Hematopoietic multipotent progenitor cell treated with erythropoietin and hydrocortisone succinate and interleukin-3 and kit ligand, for 15 days (in vitro differentiated cells): ENCODE measurements at regions not wholly inside any gene's neighbourhood (a gene's known extent, or its start where the extent isn't known, plus 50 kb on each side); places are given as distances from the start of the nearest gene placed in this dataset.
"Not testable (repeated sequence)": the region's sequence is repeated elsewhere in the genome, so short reads cannot be mapped to it uniquely, and the experiment has no call there.

ENCODE experiments used
- DNase-seq: peaks from one replicate; pipeline ENCODE4 v3.0.0-alpha.2; 2015; ENCODE audit warnings: low spot score

DNA sequence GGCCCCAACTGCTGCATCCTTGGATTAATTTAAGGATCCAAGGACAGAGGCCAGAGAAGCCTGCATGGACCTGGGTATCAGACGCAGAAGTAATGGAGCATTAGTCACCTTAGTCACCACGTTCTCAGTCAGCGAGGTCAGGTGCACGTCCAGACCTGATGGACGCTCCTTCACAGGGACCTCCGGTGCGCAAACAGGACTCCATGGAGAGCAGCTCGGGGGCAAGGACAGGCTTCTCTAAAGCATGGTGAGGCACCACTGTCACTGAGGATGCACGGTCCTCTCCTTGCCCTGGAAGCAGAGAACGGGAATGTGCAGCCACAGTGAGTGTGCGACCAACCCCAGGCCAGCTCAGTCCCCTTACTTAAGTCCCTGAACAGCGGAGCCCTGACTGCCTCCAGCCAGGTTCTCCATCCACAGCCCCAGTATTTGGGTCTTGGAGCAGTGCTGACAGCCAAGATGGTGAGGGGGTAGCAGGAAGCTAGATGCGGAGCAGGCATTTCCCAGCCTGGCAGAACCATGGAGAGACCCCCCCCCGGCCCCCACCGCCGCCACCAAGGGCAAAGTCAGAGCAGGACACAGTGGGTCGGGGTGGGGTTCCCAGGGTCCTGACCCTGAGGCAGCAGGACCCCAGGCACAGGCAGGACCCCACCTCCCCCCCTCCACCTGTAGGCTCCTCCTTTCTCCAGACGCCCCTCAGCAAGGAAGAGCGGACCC is 253.4 kb upstream of the SFSWAP start:
- no peak for DNase-seq

DNA sequence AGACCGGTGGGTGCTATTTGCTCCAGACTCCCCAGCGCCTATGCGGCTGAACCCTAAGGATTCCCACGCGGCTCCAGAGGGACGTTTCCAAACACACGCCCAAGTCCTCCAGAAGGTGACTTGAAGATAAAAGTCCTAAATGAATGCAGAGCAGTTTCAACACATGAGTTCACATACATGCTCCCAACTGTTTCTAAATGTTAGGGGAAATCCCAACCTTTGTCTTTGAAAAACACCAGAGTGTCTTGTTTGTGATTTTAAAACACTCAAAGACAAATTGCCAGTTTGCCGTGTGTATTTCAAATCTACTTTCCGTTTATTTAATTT is 252.9 kb upstream of the SFSWAP start:
- DNase-seq, result no peak

DNA sequence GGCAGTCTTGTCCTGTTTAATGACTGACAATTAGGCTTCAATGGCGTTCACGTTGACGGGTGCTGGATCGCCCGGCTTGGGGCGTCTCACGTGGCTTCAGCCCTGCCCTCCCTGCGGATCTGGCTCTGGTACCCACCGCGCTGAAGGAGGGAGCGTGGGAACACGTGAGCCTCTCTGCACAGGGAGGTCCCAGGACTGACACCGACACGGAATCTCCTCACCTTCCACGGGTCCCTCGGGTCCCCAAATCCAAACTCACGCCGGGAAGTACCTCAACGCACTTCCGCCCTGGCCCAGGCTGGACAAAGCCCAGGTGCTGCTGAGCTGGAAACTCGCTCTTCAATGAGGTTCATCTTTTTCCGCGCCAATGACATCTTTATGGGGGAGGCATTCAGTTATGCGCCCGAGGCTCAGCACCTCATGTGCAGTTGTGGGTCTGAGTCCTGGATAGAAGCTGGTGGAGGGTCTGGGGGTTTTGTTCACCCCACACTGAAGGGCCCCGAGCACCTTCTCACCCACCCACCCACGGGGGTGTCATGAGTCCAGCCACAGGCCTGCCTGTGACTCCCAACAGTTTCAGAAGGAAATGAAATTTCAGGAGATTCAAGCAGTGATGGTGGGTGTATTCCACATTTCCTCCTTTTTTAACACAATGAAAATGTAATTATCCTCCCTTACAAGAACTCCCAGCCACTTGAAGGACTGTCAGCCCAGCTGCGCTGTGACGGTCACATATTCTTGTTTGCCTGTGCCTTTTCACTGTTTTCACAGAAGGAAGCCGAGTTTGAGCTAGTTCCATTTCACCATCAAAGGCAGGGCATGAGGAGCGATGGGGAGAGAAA is 251.7 kb upstream of the SFSWAP start:
- DNase-seq, result no peak

DNA sequence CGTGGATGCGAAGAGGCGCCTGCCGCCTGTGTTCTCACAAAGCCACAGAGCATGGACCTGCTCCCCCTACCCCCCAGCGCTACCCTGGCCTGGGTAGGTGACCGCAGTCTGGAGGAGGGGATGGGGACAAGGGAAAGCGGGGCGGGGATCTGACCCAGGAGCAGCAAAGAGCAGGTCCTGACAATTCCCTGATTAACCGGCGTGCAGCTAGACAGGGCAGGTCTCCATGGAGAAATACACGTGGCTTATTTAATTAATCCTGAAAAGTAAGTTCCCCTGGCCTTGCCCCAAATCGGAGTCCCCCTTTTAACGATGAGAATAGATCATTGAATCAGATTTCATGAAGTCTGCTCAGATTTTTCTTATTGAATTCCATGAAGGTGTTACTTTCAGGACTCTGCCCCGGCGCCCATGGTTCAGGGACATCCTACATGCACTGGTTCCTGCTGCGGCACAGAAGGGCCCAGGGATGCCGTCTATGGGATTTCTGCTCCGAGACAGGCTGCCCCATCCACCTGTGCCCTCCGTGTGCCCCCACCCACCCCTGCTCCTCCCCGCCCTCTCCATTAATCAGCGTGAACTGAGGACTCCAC is 251.0 kb upstream of the SFSWAP start:
- no peak for DNase-seq

DNA sequence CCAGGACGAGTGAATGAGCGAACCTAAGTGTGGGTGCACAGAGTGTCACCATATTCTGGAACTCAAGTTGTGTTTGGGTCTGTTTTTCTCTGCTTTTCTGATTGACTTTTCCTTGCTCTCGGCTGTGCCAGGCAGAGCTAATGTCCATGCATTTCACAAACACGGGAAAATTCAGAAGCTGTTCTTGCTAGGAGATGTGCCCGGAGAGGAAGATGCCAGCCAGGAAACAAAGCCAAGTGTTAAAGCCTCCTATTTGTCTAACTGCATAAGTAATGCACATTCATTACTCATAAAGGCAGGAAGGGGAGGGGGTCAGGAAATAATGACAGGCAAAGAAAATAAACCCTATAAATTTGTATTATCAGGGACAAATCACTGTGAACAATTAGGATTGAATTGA is 250.4 kb upstream of the SFSWAP start:
- no peak for DNase-seq

DNA sequence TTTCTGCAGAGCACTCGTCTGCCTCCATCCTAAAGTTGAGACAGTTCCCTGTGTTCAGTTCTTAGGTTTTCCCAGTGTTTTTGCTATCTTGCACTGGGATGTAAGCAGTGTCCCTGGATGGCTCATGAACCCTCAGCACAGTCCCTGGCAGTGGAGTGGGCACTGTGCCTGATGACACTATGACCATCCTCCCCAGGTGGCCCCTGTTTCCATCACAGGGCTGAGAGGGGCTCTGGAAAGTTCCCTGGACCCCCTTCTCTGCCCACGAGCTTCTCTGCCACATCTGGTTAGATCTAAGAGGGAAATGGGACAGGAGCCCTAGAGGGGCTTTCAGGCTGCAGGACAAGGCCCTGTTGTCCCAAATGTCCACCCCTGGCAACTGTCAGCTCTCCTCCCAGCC is 249.8 kb upstream of the SFSWAP start:
- no peak for DNase-seq

DNA sequence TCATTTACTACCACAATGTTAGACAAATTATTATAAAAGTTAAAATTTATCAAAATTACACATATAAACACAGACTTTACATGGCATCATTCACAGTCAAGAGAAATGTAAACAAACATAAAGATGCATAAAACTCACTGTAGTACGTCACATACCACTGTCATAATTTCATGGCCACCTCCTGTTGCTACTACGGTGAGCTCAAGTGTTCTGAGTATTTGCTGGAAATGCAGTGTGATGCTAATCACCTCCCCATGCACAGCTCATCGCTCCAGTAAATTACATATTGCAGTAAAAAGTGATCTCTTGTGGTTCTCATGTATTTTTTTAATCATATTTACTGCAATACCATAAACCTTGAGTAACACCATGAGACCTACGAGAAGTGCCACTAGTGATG is 247.7 kb upstream of the SFSWAP start:
- DNase-seq, result no peak

DNA sequence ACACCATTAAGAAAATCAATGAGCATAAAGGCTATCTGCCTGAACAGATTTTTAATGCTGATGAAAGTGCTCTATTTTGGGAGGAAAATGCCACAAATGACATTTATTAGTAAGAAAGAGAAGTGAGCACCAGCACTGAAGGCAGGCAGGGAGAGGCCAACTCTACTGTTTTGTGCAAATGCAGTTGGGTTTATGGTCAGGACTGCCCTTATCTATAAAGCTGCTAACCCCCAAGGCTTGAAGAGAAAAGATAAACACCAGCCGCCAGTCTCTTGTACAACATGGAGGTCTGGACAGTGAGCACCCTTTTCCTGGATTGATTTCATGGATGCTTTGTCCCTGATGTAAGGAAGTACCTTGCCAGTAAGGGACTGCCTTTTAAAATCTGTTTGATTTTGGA is 246.8 kb upstream of the SFSWAP start:
- DNase-seq, result no peak

DNA sequence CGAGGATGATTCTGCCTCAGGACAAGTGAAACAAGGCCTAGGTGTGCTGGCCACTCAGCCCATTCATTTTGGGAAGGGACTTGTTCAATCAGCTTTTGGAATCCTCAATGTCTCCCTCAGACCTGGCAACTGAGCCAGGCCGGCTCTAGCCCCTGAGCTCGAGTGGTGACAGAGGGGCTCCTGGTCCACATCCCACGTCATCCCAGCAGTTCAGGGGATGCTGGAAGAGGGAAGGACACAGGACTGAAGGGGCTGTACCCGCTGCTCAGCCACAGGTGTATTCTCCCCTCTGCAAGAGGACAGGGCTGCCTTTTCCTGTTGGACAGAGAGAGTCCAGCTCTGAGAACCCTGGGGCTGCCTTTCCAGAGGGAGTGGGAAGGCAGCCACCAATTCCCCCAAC is 244.6 kb upstream of the SFSWAP start:
- no peak for DNase-seq

DNA sequence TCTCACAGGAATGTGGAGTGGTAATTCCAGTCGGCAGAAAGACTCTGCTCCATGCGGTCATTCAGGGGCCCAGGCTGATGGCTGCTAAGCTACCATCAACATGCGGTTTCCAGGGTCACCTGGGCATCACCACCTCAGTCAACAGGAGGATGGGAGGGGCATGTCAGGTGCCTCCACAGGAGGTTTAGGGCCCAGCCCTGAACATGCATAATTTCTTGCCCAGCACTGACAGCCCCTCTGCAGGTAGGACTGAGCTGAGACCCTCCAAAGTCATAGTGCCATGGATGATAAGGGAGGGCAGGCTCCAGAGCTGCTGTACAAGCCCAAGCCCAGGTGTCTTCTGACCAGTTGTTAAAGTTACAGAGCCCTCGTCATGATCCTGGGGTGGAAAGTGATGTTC is 244.0 kb upstream of the SFSWAP start:
- no peak for DNase-seq

DNA sequence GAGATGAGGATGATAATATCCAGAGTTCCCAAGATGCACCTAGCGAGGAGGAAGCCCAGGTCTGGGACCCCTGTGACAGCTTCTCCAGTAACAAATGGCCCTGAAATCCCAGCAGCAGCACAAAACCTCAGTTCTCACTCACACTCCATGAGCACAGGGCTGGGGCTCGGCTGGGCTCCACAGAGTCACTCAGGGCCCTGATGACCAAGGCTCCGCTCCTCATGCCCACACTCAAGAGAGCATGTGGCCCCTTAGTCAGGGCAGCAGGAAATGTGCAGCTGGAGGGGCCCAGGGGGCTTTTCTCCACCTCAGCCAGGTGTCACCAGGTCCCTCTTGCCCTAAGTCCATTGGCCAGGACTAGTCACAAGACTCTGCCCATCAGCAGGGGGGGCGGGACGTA is 242.7 kb upstream of the SFSWAP start:
- DNase-seq, result no peak

DNA sequence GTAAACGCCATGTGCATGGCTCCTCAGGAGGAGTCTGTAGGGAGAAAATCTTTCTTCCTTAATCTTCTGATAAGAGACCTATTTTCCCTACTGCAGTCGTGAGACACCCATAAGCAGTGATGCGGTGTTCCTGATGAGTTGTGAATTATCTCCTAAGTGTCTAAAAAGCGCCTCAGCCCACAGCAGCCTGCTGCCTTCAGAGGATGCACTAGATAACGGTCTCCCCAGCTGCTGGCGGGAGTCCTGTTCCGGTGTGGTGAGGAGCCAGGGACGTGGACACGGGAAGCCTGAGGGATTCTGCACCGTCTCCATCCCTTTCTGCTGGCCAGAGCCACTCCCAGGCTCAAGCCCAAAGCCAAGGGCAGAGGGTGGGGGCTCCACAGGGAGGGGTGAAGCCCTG is 240.9 kb upstream of the SFSWAP start:
- DNase-seq, result not testable (repeated sequence)

DNA sequence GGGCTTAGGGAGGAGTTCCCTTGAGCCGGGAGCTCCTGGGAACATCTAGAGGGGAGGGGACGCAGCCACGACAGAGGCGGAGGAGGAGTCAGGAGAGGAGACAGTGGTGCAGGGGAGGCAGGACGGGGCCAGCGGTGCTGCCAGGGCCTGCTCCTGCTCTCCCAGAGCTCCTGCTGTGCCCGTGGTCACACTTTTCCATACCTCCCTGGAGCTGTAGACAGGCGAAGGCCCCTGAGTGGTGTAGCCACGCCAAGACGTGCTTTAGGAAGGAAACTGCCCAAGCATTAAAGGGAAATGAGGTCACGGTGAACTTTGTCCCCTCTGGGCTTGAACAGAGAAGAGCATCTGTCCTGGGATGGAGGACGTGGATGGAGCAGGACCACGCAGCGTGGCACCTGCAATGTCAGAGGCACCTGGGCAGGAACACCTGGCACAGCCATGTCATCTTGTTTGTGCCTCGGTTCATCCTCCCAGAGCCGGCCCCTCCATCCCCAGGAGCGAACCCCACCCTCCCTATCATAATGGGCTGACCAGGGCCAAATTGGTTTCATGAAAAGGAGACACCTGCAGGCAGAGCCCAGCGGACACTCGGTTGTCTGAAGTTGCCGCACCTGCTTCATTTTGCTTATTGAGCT is 239.5 kb upstream of the SFSWAP start:
- no peak for DNase-seq

DNA sequence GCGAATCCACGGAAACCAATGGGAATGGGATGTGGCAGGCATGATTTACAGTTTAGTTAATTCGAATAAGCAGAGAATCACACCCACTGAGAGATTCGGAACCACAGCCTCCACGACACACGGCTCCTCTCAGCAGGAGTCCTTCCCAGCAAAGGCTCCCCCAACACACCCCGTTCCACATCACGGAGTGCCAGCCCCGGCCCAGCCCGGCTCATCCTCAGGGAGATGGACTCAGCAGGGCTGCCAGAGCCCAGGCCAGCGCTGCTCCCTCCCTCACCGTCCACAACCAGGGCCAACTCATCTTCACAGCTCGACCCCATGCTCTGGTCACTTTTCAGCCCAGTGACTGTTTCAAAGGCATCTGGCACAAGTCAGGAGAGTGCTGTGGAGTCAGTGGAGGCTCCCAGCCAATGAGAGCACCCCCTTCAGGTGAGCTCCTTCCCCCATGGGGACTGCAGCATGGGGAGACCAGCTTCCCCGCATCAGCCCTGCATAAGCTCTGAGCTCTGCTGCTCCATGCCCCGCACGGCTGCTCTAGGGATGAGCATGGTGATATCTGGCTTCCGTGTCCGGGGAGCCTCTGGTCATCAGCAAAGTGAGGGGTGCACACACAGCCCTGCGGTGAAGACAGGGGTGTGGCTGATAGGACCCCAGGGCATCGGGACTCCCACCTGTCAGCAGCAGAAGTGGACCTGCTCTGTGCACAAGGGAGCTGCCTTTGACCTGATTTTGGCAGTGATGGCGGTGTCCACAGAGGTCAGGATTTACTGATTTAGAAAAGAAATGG is 238.8 kb upstream of the SFSWAP start:
- no peak for DNase-seq

DNA sequence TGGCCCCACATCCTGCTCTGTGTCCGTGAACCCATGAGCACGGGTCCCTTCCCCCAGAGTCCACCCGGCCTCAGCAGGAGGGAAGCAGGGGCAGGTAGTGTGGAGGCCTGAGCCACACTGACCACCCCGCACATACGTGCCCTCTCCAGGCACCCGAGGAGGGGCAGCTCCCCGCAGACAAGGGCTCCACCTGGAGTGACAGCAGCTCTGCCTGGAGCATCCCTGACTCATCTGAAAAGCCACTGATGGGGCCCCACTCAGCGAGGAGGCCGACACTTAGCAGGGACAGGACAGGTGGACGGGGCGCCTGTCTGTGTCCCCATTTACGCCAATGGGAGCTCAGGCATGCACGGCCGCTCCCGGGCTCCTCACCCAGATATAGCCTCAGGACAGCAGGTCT is 237.6 kb upstream of the SFSWAP start:
- no peak for DNase-seq

DNA sequence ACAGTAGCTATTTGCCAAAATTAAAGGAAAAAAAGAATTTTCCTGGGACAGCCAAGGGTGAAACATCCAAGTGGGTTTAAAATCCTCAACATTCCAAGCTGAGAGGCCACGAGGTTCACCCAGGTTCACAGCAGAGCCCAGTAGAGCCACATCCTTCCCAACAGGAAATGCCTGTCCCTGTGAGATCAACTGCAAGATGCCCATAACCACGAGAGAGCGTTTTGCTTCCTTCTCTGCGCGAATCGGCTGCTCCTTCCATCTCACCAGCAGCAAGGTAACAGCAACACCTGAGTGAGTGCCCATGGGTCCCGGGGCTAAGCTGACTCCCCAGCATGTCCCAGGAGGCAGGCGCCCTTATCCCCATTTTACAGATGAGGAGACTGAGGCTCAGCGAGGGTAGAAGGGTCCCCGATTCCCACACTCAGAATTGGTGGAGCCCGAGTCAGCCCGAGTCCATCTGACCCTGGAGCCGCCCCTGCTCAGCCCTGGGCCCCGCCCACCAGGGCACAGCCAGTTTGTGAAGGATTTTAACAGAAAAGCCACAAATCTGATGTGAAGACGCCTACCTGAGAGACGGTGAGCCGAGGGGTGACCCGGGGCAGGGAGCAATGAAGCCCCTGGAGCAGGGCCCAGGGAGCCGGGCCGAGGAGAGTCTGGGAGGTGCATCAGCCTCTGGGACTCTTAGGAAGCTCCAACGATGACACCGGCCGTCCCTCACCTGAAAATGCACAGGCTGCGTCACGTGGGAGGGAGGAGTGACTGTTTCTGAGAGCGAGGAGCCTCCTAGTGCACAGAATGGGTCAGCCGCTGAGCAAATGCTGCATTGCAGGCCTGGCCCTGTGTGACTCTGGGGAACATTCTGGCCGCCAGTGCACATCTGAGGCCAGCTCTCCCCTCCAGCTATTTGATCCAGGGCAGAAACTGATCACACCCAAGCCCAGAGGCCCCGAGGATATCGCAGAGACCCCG is 236.9 kb upstream of the SFSWAP start:
- no peak for DNase-seq

DNA sequence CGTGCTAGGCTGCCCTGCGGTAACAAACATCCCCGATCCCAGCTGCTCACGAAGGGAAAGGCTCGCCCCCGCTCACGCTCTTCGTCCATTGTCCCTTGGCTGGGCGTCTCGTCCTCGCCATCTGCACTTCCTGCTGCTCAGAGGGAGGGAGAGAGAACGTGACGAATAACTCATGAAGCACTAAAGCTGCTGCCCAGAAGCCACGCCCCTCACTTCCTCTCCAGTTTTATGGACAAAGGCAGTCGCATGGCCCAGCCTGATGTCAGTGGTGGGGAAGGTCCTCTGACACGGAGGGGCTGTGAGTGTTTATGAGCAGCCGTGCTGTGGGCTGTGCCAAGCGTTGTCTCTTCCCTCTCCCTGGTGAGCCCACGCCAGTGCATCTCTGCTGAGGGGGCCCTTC is 235.9 kb upstream of the SFSWAP start:
- DNase-seq, result not testable (repeated sequence)

DNA sequence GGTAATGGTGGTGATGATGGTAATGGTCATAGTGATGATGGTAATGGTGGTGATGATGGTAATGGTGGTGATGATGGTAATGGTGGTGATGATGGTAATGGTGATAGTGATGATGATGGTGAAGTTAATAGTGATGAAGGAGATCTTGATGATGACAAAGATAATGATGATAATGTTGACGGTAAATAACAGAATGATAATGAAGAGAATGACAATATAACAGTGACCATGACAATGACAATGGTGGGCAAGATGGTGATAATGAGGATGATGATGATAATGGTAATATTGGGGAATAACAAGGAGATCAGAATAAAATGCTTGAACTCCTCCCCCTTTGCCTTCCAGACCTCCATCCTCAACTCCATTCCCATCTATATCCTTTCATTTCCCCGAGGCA is 233.3 kb upstream of the SFSWAP start:
- DNase-seq, result no peak

DNA sequence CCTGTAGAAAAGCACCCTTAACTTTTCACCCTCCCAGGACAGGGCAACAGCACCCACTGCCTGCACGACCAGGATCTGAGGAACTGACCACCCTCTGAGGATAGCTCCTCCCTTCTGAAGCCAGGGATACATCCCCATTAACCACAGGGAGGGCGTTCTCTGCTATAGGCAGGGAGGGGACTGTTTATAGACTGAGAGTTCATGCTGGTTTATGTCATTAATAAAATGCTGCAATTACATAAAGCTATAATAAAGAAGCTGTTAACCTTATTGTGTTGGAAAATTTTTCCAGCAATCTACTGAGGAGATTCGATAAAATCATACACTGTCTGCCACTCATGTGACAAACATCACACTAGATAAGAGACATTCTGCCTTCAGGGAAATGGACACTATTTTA is 232.4 kb upstream of the SFSWAP start:
- DNase-seq, result no peak

DNA sequence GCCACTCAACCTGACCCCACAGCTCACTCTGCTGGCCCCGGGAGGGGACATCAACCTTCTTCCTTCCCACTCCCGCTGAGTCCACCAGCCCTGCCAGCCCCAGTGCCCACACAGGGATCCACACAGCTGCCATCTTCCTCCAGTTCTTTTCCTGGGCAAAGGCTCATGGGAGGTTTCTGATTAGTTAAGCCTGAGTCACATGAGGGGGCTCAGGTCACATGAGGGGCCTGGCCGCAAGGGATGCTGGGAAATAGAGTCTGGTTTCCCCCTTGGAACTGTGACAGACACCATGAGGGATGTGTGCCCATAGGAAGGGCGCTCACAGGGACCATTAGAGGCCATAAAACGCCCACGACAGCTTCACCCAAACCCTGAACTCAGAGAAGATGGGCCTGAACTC is 228.7 kb upstream of the SFSWAP start:
- no peak for DNase-seq

DNA sequence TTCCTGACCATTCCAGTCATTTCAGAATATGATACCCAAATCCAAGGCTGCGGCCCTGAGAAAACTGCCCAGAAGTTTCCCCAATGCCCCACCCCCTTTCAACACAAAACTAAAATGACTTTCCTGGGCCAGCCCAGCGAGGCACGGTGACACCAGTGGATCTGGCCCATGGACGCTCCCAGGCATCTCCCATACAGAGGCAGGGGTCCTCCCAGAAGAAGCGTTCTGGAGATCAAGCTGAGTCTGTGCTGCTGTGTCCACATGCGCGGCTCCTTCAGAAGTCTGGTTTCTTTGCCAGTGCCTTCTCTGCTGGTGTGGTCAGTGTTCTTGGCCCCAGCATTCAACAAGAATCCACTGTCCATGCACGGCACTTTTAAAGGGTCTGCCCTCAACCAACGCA is 228.2 kb upstream of the SFSWAP start:
- no peak for DNase-seq
